GM21423 (cell line): ENCODE measurements at regions not wholly inside any gene's neighbourhood (a gene's known extent, or its start where the extent isn't known, plus 50 kb on each side); places are given as distances from the start of the nearest gene placed in this dataset.

Experiments used
- ATAC-seq: cut with Tn5 transposase; IDR thresholded peaks from one replicate; pipeline ENCODE4 v1.9.1; 2021; ENCODE audit warnings: mild to moderate bottlenecking, moderate library complexity; ENCODE audit not compliant: unreplicated experiment

GRCh38 chr7:25653384-25653783 lies 425.1 kb upstream of the NPVF start:
- ATAC-seq: no peak

GRCh38 chr7:25656071-25656470 lies 427.8 kb upstream of the NPVF start:
- no peak for ATAC-seq

- no peak for ATAC-seq
Measured at GRCh38 chr7:25656581-25657026, 428.3 kb upstream of the NPVF start.

GRCh38 chr7:25658375-25658774 lies 430.1 kb upstream of the NPVF start:
- ATAC-seq: no peak

- no peak for ATAC-seq
Measured at GRCh38 chr7:25659841-25660240, 431.6 kb upstream of the NPVF start.

GRCh38 chr7:25662841-25663800 lies 434.8 kb upstream of the NPVF start:
- ATAC-seq: no peak

GRCh38 chr7:25663877-25664276 lies 435.6 kb upstream of the NPVF start:
- no peak for ATAC-seq

GRCh38 chr7:25664593-25664992 lies 436.3 kb upstream of the NPVF start:
- peak; percentile 49 for ATAC-seq

GRCh38 chr7:25665374-25665773 lies 437.1 kb upstream of the NPVF start:
- no peak for ATAC-seq

GRCh38 chr7:25665903-25666670 lies 437.8 kb upstream of the NPVF start:
- no peak for ATAC-seq

- ATAC-seq: no peak
Measured at GRCh38 chr7:25666671-25667060, 438.4 kb upstream of the NPVF start.

- no peak for ATAC-seq
Measured at GRCh38 chr7:25669281-25669781, 441.0 kb upstream of the NPVF start.

GRCh38 chr7:25669961-25670841 lies 441.9 kb upstream of the NPVF start:
- ATAC-seq: no peak

GRCh38 chr7:25671111-25671510 lies 442.8 kb upstream of the NPVF start:
- no peak for ATAC-seq

GRCh38 chr7:25672496-25672895 lies 444.2 kb upstream of the NPVF start:
- ATAC-seq: no peak

GRCh38 chr7:25675789-25676474 lies 447.6 kb upstream of the NPVF start:
- no peak for ATAC-seq

GRCh38 chr7:25677595-25677994 lies 449.3 kb upstream of the NPVF start:
- no peak for ATAC-seq

GRCh38 chr7:25678215-25678614 lies 449.9 kb upstream of the NPVF start:
- no peak for ATAC-seq

- no peak for ATAC-seq
Measured at GRCh38 chr7:25680636-25681035, 452.4 kb upstream of the NPVF start.

GRCh38 chr7:25684360-25684759 lies 456.1 kb upstream of the NPVF start:
- no peak for ATAC-seq
